ENCODE measurements at regions not wholly inside any gene's neighbourhood (a gene's known extent, or its start where the extent isn't known, plus 50 kb on each side); places are given as distances from the start of the nearest gene placed in this dataset.

DNA sequence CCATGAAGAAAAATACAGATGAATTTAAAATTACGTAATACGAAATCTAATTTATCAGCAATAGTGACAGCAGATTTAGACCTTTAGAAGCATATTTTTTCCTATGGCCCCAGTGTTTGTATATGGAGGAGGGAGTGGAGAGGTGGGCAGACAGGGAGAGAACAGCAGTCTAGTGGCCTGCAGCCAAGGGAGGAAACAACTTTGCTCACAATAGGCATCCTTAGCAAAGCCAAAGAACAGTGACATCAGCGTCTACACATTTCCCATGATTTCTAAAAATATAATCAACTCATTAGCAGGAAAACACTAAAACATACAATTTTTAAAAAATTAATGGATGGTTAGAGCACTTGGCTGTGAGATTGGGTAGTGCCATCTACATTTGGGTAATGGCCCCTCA lies 622.6 kb upstream of the ATP2B1 start:
- TF ChIP-seq, protein P1, sequence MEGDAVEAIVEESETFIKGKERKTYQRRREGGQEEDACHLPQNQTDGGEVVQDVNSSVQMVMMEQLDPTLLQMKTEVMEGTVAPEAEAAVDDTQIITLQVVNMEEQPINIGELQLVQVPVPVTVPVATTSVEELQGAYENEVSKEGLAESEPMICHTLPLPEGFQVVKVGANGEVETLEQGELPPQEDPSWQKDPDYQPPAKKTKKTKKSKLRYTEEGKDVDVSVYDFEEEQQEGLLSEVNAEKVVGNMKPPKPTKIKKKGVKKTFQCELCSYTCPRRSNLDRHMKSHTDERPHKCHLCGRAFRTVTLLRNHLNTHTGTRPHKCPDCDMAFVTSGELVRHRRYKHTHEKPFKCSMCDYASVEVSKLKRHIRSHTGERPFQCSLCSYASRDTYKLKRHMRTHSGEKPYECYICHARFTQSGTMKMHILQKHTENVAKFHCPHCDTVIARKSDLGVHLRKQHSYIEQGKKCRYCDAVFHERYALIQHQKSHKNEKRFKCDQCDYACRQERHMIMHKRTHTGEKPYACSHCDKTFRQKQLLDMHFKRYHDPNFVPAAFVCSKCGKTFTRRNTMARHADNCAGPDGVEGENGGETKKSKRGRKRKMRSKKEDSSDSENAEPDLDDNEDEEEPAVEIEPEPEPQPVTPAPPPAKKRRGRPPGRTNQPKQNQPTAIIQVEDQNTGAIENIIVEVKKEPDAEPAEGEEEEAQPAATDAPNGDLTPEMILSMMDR (IDR thresholded peaks at IDR 0.05; ENCODE audit: insufficient read depth, low read depth, low read length) = no peak
- TF ChIP-seq EZH2 (IDR thresholded peaks at IDR 0.05; ENCODE audit: insufficient read depth, low read length) = no peak
